ENCODE measurements at regions not wholly inside any gene's neighbourhood (a gene's known extent, or its start where the extent isn't known, plus 50 kb on each side); places are given as distances from the start of the nearest gene placed in this dataset.

DNA sequence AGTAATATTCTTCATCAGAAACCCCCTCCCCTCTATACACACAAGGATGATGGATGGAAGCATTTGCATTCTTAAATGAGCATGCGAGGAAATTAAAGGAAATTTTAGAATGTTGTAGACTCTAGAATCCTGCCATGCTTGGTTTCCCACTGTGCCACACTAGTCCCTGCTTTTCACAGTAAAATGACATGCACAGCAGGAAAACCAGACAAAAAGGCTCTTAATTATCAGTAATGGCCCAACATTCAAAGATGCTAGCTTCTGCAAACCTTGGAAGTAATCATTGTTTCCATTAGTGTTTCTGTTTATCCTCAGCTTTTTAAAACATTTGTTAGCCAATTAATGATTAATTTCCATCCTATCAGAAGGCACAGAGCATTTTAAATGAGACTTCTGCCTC is 255.8 kb downstream of the SLCO4C1 start:
- H3K9ac ChIP-seq (ENCODE audit: low read length in 3 of 3): no peak overlapping the region
- DNase-seq (peak in 2 of 5 donors; percentile 1 to 3), FAIRE-seq (no peak)
- H3K4me1 ChIP-seq (ENCODE audit: control insufficient read depth in 2 of 3, insufficient read depth in 2 of 3, low read depth in 1 of 3, low read length in 3 of 3): no peaks in the 10 kb centered on the region
- intact Hi-C loops (cut with DNase I): no loop called here
- no peaks in the 10 kb centered on the region for H3K27me3 ChIP-seq (ENCODE audit: control insufficient read depth, insufficient read depth, low read length)
- no peak for TF ChIP-seq CTCF (IDR thresholded peaks at IDR 0.05; ENCODE audit: borderline replicate concordance, extremely low read depth, insufficient read depth)
- no peaks in the 10 kb centered on the region for H3K9me3 ChIP-seq (ENCODE audit: control insufficient read depth in 2 of 3, insufficient read depth in 1 of 3, low read length in 3 of 3)
- H3K4me3 ChIP-seq (ENCODE audit: low read length in 3 of 3): no peak overlapping the region
- no peak overlapping the region for H3K27ac ChIP-seq (ENCODE audit: low read depth in 2 of 2, low read length in 2 of 2)
- H3K36me3 ChIP-seq (ENCODE audit: control insufficient read depth in 2 of 3, insufficient read depth in 3 of 3, low read length in 3 of 3): no peaks in the 10 kb centered on the region

DNA sequence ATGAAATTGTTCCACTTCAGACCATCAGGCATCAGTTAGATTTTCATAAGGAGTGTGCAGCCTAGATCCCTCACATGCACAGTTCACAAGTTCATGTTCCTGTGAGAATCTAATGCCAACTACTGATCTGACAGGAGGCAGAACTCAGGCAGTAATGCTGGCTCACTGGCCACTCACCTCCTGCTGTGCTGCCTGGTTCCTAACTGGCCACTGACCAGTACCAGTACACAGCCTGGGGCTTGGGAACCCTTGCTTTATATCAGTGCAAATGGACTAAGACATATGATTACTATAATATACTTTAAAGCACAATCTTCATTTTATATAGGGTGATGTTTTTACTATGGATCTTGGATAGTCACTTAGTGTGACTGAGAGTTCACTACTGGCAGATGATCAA is 259.2 kb downstream of the SLCO4C1 start:
- TF ChIP-seq CTCF (IDR thresholded peaks at IDR 0.05; ENCODE audit: borderline replicate concordance, extremely low read depth, insufficient read depth): no peak
- no peak for DNase-seq
- H3K4me3 ChIP-seq (ENCODE audit: low read length in 3 of 3): no peak overlapping the region
- no peaks in the 10 kb centered on the region for H3K9me3 ChIP-seq (ENCODE audit: control insufficient read depth in 2 of 3, insufficient read depth in 1 of 3, low read length in 3 of 3)
- no peaks in the 10 kb centered on the region for H3K4me1 ChIP-seq (ENCODE audit: control insufficient read depth in 2 of 3, insufficient read depth in 2 of 3, low read depth in 1 of 3, low read length in 3 of 3)
- no peak for FAIRE-seq
- H3K9ac ChIP-seq (ENCODE audit: low read length in 3 of 3): no peak overlapping the region
- H3K27me3 ChIP-seq (ENCODE audit: control insufficient read depth, insufficient read depth, low read length): no peaks in the 10 kb centered on the region
- no peak overlapping the region for H3K27ac ChIP-seq (ENCODE audit: low read depth in 2 of 2, low read length in 2 of 2)
- no peaks in the 10 kb centered on the region for H3K36me3 ChIP-seq (ENCODE audit: control insufficient read depth in 2 of 3, insufficient read depth in 3 of 3, low read length in 3 of 3)
- intact Hi-C loops (cut with DNase I): no loop called here

DNA sequence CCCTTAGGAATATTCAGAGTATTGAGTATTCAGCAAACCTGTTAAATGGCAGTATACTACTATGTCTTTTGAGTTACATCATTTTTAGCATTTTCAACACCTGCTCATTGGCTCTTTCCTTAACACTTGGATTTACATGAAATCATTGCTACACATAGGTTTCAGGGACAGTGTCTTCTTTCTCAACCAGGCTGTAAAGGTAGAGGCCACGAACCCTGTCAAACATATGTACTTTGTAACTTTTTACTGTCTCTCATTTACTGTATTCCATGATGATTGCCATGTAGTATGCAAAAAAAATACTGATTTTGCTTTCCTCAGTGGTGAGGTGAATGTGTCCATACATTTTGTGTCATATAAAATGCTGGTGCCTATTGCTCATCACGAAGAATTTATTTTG is 264.4 kb downstream of the SLCO4C1 start:
- no peak for TF ChIP-seq CTCF (IDR thresholded peaks at IDR 0.05; ENCODE audit: borderline replicate concordance, extremely low read depth, insufficient read depth)
- no peaks in the 10 kb centered on the region for H3K36me3 ChIP-seq (ENCODE audit: control insufficient read depth in 2 of 3, insufficient read depth in 3 of 3, low read length in 3 of 3)
- no peaks in the 10 kb centered on the region for H3K9me3 ChIP-seq (ENCODE audit: control insufficient read depth in 2 of 3, insufficient read depth in 1 of 3, low read length in 3 of 3)
- no peaks in the 10 kb centered on the region for H3K4me1 ChIP-seq (ENCODE audit: control insufficient read depth in 2 of 3, insufficient read depth in 2 of 3, low read depth in 1 of 3, low read length in 3 of 3)
- no peaks in the 10 kb centered on the region for H3K27me3 ChIP-seq (ENCODE audit: control insufficient read depth, insufficient read depth, low read length)
- DNase-seq (no peak), FAIRE-seq (no peak)
- no peak overlapping the region for H3K27ac ChIP-seq (ENCODE audit: low read depth in 2 of 2, low read length in 2 of 2)
- intact Hi-C loops (cut with DNase I): no loop called here
- H3K4me3 ChIP-seq (ENCODE audit: low read length in 3 of 3): no peak overlapping the region
- no peak overlapping the region for H3K9ac ChIP-seq (ENCODE audit: low read length in 3 of 3)

DNA sequence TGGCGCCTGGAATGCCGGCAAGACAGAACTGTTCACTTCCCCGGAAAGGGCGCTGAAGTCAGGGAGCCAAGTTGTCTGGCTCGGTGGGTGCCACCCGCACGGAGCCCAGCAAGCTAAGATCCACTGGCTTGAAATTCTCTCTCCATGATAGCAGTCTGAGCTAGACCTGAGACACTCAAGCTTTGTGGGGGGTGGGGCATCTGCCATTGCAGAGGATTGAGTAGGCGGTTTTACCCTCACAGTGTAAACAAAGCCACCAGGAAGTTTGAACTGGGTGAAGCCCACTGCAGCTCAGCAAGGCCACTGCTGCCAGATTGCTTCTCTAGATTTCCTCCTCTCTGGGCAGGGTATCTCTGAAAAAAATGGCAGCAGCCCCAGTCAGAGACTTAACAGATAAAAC is 277.4 kb downstream of the SLCO4C1 start:
- peak in 1 of 5 donors; percentile 17 for DNase-seq
- H3K4me3 ChIP-seq (ENCODE audit: low read length in 3 of 3): no peak overlapping the region
- TF ChIP-seq CTCF (IDR thresholded peaks at IDR 0.05; ENCODE audit: borderline replicate concordance, extremely low read depth, insufficient read depth): no peak

More for the DNA sequence above, 277.4 kb downstream of the SLCO4C1 start:
- Histone ChIP-seq H3K27ac (ENCODE audit: low read depth in 2 of 2, low read length in 2 of 2) (no peak overlapping the region), H3K9me3 (ENCODE audit: control insufficient read depth in 2 of 3, insufficient read depth in 1 of 3, low read length in 3 of 3) (no peaks in the 10 kb centered on the region), H3K27me3 (ENCODE audit: control insufficient read depth, insufficient read depth, low read length) (no peaks in the 10 kb centered on the region), H3K36me3 (ENCODE audit: control insufficient read depth in 2 of 3, insufficient read depth in 3 of 3, low read length in 3 of 3) (no peaks in the 10 kb centered on the region), H3K9ac (ENCODE audit: low read length in 3 of 3) (no peak overlapping the region), H3K4me1 (ENCODE audit: control insufficient read depth in 2 of 3, insufficient read depth in 2 of 3, low read depth in 1 of 3, low read length in 3 of 3) (no peaks in the 10 kb centered on the region)
- intact Hi-C loops (cut with DNase I): no loop called here
- no peak for FAIRE-seq
